Keratinocyte (primary cell): ENCODE measurements at regions not wholly inside any gene's neighbourhood (a gene's known extent, or its start where the extent isn't known, plus 50 kb on each side); places are given as distances from the start of the nearest gene placed in this dataset.

Source experiments
- EZH2 ChIP-seq: IDR thresholded peaks from one replicate; pipeline ENCODE4 v1.6.1; 2012; ENCODE audit warnings: inconsistent platforms, mild to moderate bottlenecking, low read length, moderate library complexity
- TF ChIP-seq, protein P1 (sequence below), 3 experiments: IDR thresholded peaks in 1 of 3; conservative IDR thresholded peaks in 1 of 3; optimal IDR thresholded peaks in 1 of 3; 2 replicates in 2 of 3; 3 replicates in 1 of 3; pipeline versions ENCODE3 to v1.5.1; 2011; ENCODE audit warnings: low read length in 3 of 3, mild to moderate bottlenecking in 3 of 3, moderate library complexity in 2 of 3, control low read depth in 1 of 3, inconsistent platforms in 1 of 3; ENCODE audit not compliant: insufficient read depth in 2 of 3; ENCODE audit errors: extremely low read depth in 1 of 3

DNA sequence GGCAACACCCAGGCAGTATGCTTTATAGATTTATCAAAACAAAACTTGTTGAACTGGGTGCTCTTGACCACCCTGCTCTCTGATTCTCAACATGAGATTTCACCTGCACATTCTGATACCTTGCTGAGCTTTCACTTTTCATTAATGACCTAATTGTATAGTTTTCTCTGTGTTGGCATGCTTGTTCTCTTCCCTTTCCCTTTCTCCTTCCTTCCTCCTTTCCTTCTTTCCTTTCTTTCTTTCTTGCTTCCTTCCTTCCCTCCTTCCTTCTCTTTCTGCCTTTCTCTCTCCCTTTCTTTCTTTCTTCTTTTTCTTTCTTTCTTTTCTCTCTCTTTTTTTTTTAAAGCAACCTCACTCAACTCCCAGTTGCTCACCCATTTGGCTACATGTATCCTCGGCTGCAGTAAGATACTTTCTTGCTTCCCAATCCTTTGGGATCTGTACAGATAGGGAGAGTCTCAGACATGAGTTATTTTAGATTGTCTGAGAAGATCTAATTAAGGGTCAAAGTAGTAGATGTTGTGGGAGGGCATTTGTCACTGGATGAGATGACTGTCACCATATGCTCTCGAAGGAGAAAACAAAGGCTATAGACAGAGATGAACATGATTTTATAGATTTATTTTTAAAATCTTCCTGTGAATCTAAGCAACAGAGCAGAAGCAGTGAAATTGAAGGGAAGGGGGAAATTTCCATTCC lies 458.0 kb downstream of the USP25 start:
- TF ChIP-seq, protein P1, sequence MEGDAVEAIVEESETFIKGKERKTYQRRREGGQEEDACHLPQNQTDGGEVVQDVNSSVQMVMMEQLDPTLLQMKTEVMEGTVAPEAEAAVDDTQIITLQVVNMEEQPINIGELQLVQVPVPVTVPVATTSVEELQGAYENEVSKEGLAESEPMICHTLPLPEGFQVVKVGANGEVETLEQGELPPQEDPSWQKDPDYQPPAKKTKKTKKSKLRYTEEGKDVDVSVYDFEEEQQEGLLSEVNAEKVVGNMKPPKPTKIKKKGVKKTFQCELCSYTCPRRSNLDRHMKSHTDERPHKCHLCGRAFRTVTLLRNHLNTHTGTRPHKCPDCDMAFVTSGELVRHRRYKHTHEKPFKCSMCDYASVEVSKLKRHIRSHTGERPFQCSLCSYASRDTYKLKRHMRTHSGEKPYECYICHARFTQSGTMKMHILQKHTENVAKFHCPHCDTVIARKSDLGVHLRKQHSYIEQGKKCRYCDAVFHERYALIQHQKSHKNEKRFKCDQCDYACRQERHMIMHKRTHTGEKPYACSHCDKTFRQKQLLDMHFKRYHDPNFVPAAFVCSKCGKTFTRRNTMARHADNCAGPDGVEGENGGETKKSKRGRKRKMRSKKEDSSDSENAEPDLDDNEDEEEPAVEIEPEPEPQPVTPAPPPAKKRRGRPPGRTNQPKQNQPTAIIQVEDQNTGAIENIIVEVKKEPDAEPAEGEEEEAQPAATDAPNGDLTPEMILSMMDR (optimal IDR thresholded peaks at IDR 0.05 in 1 of 3, IDR thresholded peaks at IDR 0.05 in 1 of 3, conservative IDR thresholded peaks at IDR 0.05 in 1 of 3; ENCODE audit: extremely low read depth in 1 of 3, insufficient read depth in 2 of 3, low read length in 3 of 3), result no peak
- TF ChIP-seq EZH2, result no peak
